ENCODE measurements at regions not wholly inside any gene's neighbourhood (a gene's known extent, or its start where the extent isn't known, plus 50 kb on each side); places are given as distances from the start of the nearest gene placed in this dataset.
"Not testable (repeated sequence)": the region's sequence is repeated elsewhere in the genome, so short reads cannot be mapped to it uniquely, and the experiment has no call there.

DNA sequence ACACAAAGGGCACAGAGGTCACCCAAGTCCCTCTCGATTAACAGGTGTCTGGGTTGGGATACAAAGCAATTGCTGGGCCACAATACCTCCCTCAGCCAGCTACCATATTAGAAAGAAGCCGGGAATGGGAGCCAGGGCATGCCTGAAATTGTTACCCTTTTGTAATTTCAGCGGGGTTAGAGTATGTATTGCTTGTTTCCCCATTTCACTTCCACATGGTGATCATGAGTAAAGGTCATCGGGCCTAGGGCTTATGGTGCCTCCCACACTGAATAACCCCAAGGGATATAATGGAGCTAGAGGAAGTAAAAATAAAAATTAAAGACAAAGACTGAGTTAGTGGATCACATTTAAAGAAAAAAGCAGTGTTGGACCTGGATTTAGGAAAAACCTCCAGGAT is 437.2 kb upstream of the KLHL29 start:
- Histone ChIP-seq H3K36me3 (ENCODE audit: control insufficient read depth in 5 of 5, insufficient read depth in 5 of 5, low read length in 5 of 5) (no peaks in the 10 kb centered on the region), H3K4me3 (ENCODE audit: low read depth in 1 of 5, low read length in 5 of 5) (no peak overlapping the region), H3K9me3 (ENCODE audit: control insufficient read depth in 5 of 5, low read length in 5 of 5) (no peaks in the 10 kb centered on the region), H3K4me1 (ENCODE audit: control insufficient read depth in 5 of 5, insufficient read depth in 5 of 5, low read length in 5 of 5) (peaks cover 0 to 5% (median 4%) of the 10 kb centered on the region in 5 donors), H3K27ac (ENCODE audit: low read depth, low read length) (no peak overlapping the region), H3K9ac (ENCODE audit: low read length in 5 of 5) (no peak overlapping the region), H3K27me3 (ENCODE audit: control insufficient read depth in 5 of 5, insufficient read depth in 4 of 5, low read length in 5 of 5) (no peaks in the 10 kb centered on the region)

GRCh38 chr2:22950431-22950830 is 434.5 kb upstream of the KLHL29 start:
- Histone ChIP-seq H3K4me3 (ENCODE audit: low read depth in 1 of 5, low read length in 5 of 5) (no peak overlapping the region), H3K9ac (ENCODE audit: low read length in 5 of 5) (no peak overlapping the region), H3K27me3 (ENCODE audit: control insufficient read depth in 5 of 5, insufficient read depth in 4 of 5, low read length in 5 of 5) (no peaks in the 10 kb centered on the region), H3K4me1 (ENCODE audit: control insufficient read depth in 5 of 5, insufficient read depth in 5 of 5, low read length in 5 of 5) (peaks cover 0 to 10% (median 6%) of the 10 kb centered on the region in 5 donors), H3K36me3 (ENCODE audit: control insufficient read depth in 5 of 5, insufficient read depth in 5 of 5, low read length in 5 of 5) (no peaks in the 10 kb centered on the region), H3K27ac (ENCODE audit: low read depth, low read length) (no peak overlapping the region), H3K9me3 (ENCODE audit: control insufficient read depth in 5 of 5, low read length in 5 of 5) (no peaks in the 10 kb centered on the region)

GRCh38 chr2:22952656-22953225 is 432.2 kb upstream of the KLHL29 start:
- no peak overlapping the region for H3K27ac ChIP-seq (ENCODE audit: low read depth, low read length)
- H3K4me1 ChIP-seq (ENCODE audit: control insufficient read depth in 5 of 5, insufficient read depth in 5 of 5, low read length in 5 of 5): peaks cover 0 to 10% (median 6%) of the 10 kb centered on the region in 5 donors
- H3K27me3 ChIP-seq (ENCODE audit: control insufficient read depth in 5 of 5, insufficient read depth in 4 of 5, low read length in 5 of 5): no peaks in the 10 kb centered on the region
- H3K4me3 ChIP-seq (ENCODE audit: low read depth in 1 of 5, low read length in 5 of 5): no peak overlapping the region
- no peaks in the 10 kb centered on the region for H3K9me3 ChIP-seq (ENCODE audit: control insufficient read depth in 5 of 5, low read length in 5 of 5)
- no peak overlapping the region for H3K9ac ChIP-seq (ENCODE audit: low read length in 5 of 5)
- H3K36me3 ChIP-seq (ENCODE audit: control insufficient read depth in 5 of 5, insufficient read depth in 5 of 5, low read length in 5 of 5): no peaks in the 10 kb centered on the region

- no peaks in the 10 kb centered on the region for H3K27me3 ChIP-seq (ENCODE audit: control insufficient read depth in 5 of 5, insufficient read depth in 4 of 5, low read length in 5 of 5)
- no peaks in the 10 kb centered on the region for H3K36me3 ChIP-seq (ENCODE audit: control insufficient read depth in 5 of 5, insufficient read depth in 5 of 5, low read length in 5 of 5)
- H3K4me3 ChIP-seq (ENCODE audit: low read depth in 1 of 5, low read length in 5 of 5): no peak overlapping the region
- H3K4me1 ChIP-seq (ENCODE audit: control insufficient read depth in 5 of 5, insufficient read depth in 5 of 5, low read length in 5 of 5): peaks cover 0 to 8% (median 5%) of the 10 kb centered on the region in 5 donors
- no peak overlapping the region for H3K27ac ChIP-seq (ENCODE audit: low read depth, low read length)
- H3K9me3 ChIP-seq (ENCODE audit: control insufficient read depth in 5 of 5, low read length in 5 of 5): no peaks in the 10 kb centered on the region
- no peak overlapping the region for H3K9ac ChIP-seq (ENCODE audit: low read length in 5 of 5)
These were observed 427.5 kb upstream of the KLHL29 start for GRCh38 chr2:22957446-22957845.

DNA sequence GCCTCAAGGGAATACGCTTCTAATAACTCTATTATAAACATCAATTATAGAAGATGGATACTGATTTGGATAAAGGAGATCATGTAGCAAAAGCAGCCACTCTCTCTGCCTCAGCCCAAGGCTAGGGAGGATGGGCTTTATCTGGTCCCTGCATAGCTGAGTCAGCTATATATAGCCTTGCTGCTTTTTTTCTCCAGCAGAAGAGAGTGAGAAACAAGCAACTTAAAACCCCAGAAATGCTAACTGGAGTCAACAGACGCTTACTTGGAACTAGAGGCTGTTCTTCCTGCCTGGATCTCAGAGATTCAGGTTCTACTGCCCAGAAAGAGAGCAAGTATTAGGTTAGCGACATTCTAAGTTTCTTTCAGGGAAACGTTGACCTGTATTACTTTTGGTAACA is 426.7 kb upstream of the KLHL29 start:
- Histone ChIP-seq H3K9me3 (ENCODE audit: control insufficient read depth in 5 of 5, low read length in 5 of 5) (no peaks in the 10 kb centered on the region), H3K4me1 (ENCODE audit: control insufficient read depth in 5 of 5, insufficient read depth in 5 of 5, low read length in 5 of 5) (peaks cover 0 to under 1% (median 0%) of the 10 kb centered on the region in 5 donors), H3K27ac (ENCODE audit: low read depth, low read length) (no peak overlapping the region)

GRCh38 chr2:22967756-22968155 is 417.2 kb upstream of the KLHL29 start:
- H3K4me3 ChIP-seq (ENCODE audit: low read depth in 1 of 5, low read length in 5 of 5): no peak overlapping the region
- H3K27me3 ChIP-seq (ENCODE audit: control insufficient read depth in 5 of 5, insufficient read depth in 4 of 5, low read length in 5 of 5): peaks cover 0 to 4% (median 0%) of the 10 kb centered on the region in 5 donors
- peaks cover 0 to 5% (median 3%) of the 10 kb centered on the region in 5 donors for H3K9me3 ChIP-seq (ENCODE audit: control insufficient read depth in 5 of 5, low read length in 5 of 5)
- H3K36me3 ChIP-seq (ENCODE audit: control insufficient read depth in 5 of 5, insufficient read depth in 5 of 5, low read length in 5 of 5): no peaks in the 10 kb centered on the region
- H3K27ac ChIP-seq (ENCODE audit: low read depth, low read length): no peak overlapping the region
- H3K4me1 ChIP-seq (ENCODE audit: control insufficient read depth in 5 of 5, insufficient read depth in 5 of 5, low read length in 5 of 5): no peaks in the 10 kb centered on the region
- H3K9ac ChIP-seq (ENCODE audit: low read length in 5 of 5): no peak overlapping the region

More for the DNA sequence above, 426.7 kb upstream of the KLHL29 start:
- H3K27me3 ChIP-seq (ENCODE audit: control insufficient read depth in 5 of 5, insufficient read depth in 4 of 5, low read length in 5 of 5): no peaks in the 10 kb centered on the region
- no peaks in the 10 kb centered on the region for H3K36me3 ChIP-seq (ENCODE audit: control insufficient read depth in 5 of 5, insufficient read depth in 5 of 5, low read length in 5 of 5)
- H3K9ac ChIP-seq (ENCODE audit: low read length in 5 of 5): no peak overlapping the region
- no peak overlapping the region for H3K4me3 ChIP-seq (ENCODE audit: low read depth in 1 of 5, low read length in 5 of 5)

GRCh38 chr2:22970284-22970975 is 414.5 kb upstream of the KLHL29 start:
- Histone ChIP-seq H3K4me1 (ENCODE audit: control insufficient read depth in 5 of 5, insufficient read depth in 5 of 5, low read length in 5 of 5) (no peaks in the 10 kb centered on the region), H3K4me3 (ENCODE audit: low read depth in 1 of 5, low read length in 5 of 5) (no peak overlapping the region)

GRCh38 chr2:22970991-22971390 is 414.0 kb upstream of the KLHL29 start:
- no peaks in the 10 kb centered on the region for H3K36me3 ChIP-seq (ENCODE audit: control insufficient read depth in 5 of 5, insufficient read depth in 5 of 5, low read length in 5 of 5)
- peaks cover 0 to 4% (median 0%) of the 10 kb centered on the region in 5 donors for H3K27me3 ChIP-seq (ENCODE audit: control insufficient read depth in 5 of 5, insufficient read depth in 4 of 5, low read length in 5 of 5)
- no peaks in the 10 kb centered on the region for H3K4me1 ChIP-seq (ENCODE audit: control insufficient read depth in 5 of 5, insufficient read depth in 5 of 5, low read length in 5 of 5)
- H3K27ac ChIP-seq (ENCODE audit: low read depth, low read length): no peak overlapping the region
- H3K9ac ChIP-seq (ENCODE audit: low read length in 5 of 5): no peak overlapping the region
- no peak overlapping the region for H3K4me3 ChIP-seq (ENCODE audit: low read depth in 1 of 5, low read length in 5 of 5)
- no peaks in the 10 kb centered on the region for H3K9me3 ChIP-seq (ENCODE audit: control insufficient read depth in 5 of 5, low read length in 5 of 5)

More at GRCh38 chr2:22970284-22970975, 414.5 kb upstream of the KLHL29 start:
- Histone ChIP-seq H3K27me3 (ENCODE audit: control insufficient read depth in 5 of 5, insufficient read depth in 4 of 5, low read length in 5 of 5) (peaks cover 0 to 4% (median 0%) of the 10 kb centered on the region in 5 donors), H3K9ac (ENCODE audit: low read length in 5 of 5) (no peak overlapping the region), H3K27ac (ENCODE audit: low read depth, low read length) (no peak overlapping the region), H3K9me3 (ENCODE audit: control insufficient read depth in 5 of 5, low read length in 5 of 5) (peaks cover 0 to 4% (median 3%) of the 10 kb centered on the region in 5 donors), H3K36me3 (ENCODE audit: control insufficient read depth in 5 of 5, insufficient read depth in 5 of 5, low read length in 5 of 5) (no peaks in the 10 kb centered on the region)

- Histone ChIP-seq H3K9ac (ENCODE audit: low read length in 5 of 5) (no peak overlapping the region), H3K27me3 (ENCODE audit: control insufficient read depth in 5 of 5, insufficient read depth in 4 of 5, low read length in 5 of 5) (no peaks in the 10 kb centered on the region), H3K4me3 (ENCODE audit: low read depth in 1 of 5, low read length in 5 of 5) (no peak overlapping the region), H3K36me3 (ENCODE audit: control insufficient read depth in 5 of 5, insufficient read depth in 5 of 5, low read length in 5 of 5) (no peaks in the 10 kb centered on the region), H3K9me3 (ENCODE audit: control insufficient read depth in 5 of 5, low read length in 5 of 5) (no peaks in the 10 kb centered on the region), H3K4me1 (ENCODE audit: control insufficient read depth in 5 of 5, insufficient read depth in 5 of 5, low read length in 5 of 5) (no peaks in the 10 kb centered on the region), H3K27ac (ENCODE audit: low read depth, low read length) (no peak overlapping the region)
These were observed 403.2 kb upstream of the KLHL29 start for GRCh38 chr2:22981785-22982184.

DNA sequence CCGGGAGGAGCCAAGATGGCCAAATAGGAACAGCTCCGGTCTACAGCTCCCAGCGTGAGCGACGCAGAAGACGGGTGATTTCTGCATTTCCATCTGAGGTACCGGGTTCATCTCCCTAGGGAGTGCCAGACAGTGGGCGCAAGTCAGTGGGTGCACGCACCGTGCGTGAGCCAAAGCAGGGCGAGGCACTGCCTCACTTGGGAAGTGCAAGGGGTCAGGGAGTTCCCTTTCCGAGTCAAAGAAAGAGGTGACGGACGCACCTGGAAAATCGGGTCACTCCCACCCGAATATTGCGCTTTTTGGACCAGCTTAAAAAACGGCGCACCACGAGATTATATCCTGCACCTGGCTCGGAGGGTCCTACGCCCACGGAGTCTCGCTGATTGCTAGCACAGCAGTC is 400.8 kb upstream of the KLHL29 start:
- H3K4me3 ChIP-seq (ENCODE audit: low read depth in 1 of 5, low read length in 5 of 5); H3K27ac ChIP-seq (ENCODE audit: low read depth, low read length); H3K9ac ChIP-seq (ENCODE audit: low read length in 5 of 5); H3K36me3 ChIP-seq (ENCODE audit: control insufficient read depth in 5 of 5, insufficient read depth in 5 of 5, low read length in 5 of 5); H3K9me3 ChIP-seq (ENCODE audit: control insufficient read depth in 5 of 5, low read length in 5 of 5); H3K4me1 ChIP-seq (ENCODE audit: control insufficient read depth in 5 of 5, insufficient read depth in 5 of 5, low read length in 5 of 5); H3K27me3 ChIP-seq (ENCODE audit: control insufficient read depth in 5 of 5, insufficient read depth in 4 of 5, low read length in 5 of 5): not testable (repeated sequence)
